Muscle of leg (tissue), 3 donors: ENCODE measurements at regions not wholly inside any gene's neighbourhood (a gene's known extent, or its start where the extent isn't known, plus 50 kb on each side); places are given as distances from the start of the nearest gene placed in this dataset.

Experiments
- DNase-seq: peaks from one replicate; pipeline ENCODE4 v3.0.0; 2013
- H3K27ac ChIP-seq: one replicate; pipeline ENCODE4 v1.5.1; 2013; ENCODE audit warnings: mild to moderate bottlenecking, low read length, control low read depth
- H3K27me3 ChIP-seq: one replicate; pipeline ENCODE4 v1.6.1; 2013; ENCODE audit warnings: low read length; ENCODE audit not compliant: control insufficient read depth, insufficient read depth
- H3K36me3 ChIP-seq: one replicate; pipeline ENCODE4 v1.6.1; 2013; ENCODE audit warnings: low read length; ENCODE audit not compliant: control insufficient read depth, insufficient read depth
- H3K4me1 ChIP-seq: one replicate; pipeline ENCODE4 v1.6.1; 2013; ENCODE audit warnings: low read length; ENCODE audit not compliant: control insufficient read depth, insufficient read depth
- H3K4me3 ChIP-seq: one replicate; pipeline ENCODE4 v1.5.1; 2013; ENCODE audit warnings: low read length, control low read depth
- H3K9me3 ChIP-seq: replicated peaks from 2 replicates; pipeline ENCODE4 v1.6.1; 2013; ENCODE audit warnings: low read depth, low read length; ENCODE audit not compliant: control insufficient read depth
- WGBS: methylation state at CpG from one replicate; pipeline ENCODE4 v1.1.5; 2013; ENCODE audit warnings: missing lambda C conversion rate; ENCODE audit not compliant: insufficient coverage; 5-methylcytosine and 5-hydroxymethylcytosine counted together

DNA sequence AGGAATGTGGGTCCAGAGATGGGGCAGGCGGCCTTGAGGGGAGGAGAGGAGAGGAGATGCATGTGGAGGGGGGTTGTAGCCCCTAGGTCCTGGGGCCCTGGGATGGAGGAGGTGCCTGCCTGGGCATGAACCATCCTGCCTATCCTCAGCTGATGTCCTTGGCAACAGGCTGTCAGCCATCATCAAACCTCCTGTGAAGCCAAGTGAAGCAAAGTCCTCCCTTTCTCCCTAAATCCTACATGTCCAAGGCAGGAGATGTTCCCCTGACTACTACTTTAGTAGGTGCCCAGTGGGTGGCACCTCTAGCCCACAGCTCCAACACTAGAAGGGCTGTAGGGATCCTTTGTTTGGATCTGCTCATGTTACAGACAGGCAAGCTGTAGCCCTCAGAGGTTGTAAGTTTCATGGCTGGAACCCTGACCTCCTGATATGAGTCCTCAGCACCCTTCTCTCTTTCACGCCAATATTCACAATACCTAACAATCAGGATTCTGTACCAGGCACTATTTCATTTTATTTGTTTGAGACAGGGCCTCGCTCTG lies 66.6 kb upstream of the SYPL1 start:
- no peaks in the 10 kb centered on the region for H3K9me3 ChIP-seq
- H3K27ac ChIP-seq, result no peak overlapping the region
- no peaks in the 10 kb centered on the region for H3K27me3 ChIP-seq
- WGBS, result 93% methylated on average over 2 of the region's 3 CpGs
- H3K36me3 ChIP-seq, result no peaks in the 10 kb centered on the region
- no peak for DNase-seq
- no peak overlapping the region for H3K4me3 ChIP-seq
- peaks cover 15% of the 10 kb centered on the region for H3K4me1 ChIP-seq

DNA sequence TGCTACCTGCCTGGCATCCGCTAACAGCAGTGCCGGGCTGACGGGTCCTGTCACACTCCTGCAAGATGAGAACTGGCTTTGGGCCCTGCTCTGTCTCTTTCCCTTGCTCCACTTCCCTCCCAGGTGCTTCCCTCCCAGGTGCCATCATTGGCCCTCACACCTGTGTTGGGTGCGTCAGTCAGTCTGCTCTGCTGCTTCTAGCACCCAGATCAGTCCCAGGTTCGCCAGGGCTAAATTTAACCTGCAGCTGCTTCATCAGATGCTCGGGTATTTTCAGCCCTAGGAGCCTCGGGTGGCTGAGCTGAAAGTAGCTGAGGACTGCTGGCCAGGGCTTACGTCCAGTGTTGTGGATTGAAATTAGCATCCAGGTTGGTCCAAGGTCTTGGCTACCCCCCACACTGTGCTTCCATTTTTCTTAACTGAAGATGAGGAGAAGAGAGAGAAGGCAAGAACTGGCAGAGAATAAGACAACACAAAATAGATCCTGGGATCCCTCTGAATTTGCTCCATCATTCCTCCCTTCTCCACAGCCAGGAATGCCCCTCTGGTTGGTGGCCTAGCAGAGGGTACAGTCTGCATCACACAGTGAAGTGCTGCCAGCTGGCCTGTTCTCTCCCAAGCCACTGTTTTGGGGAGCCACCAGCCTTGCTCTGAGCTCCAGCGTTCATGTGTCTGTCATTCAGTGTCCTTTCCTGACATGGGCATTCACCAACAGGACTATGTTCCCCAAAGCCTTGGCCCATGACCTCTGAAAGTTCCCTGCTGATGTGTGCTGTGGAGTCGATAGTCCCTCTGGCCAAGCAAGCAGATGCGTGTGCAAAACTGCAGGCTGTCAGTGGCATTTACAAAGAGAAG lies 65.9 kb upstream of the SYPL1 start:
- peaks cover 15% of the 10 kb centered on the region for H3K4me1 ChIP-seq
- DNase-seq, result peak; percentile 36
- no peak overlapping the region for H3K27ac ChIP-seq
- H3K9me3 ChIP-seq, result no peaks in the 10 kb centered on the region
- 74% methylated on average over 5 of the region's 11 CpGs for WGBS
- H3K4me3 ChIP-seq, result no peak overlapping the region
- H3K27me3 ChIP-seq, result no peaks in the 10 kb centered on the region
- H3K36me3 ChIP-seq, result no peaks in the 10 kb centered on the region

DNA sequence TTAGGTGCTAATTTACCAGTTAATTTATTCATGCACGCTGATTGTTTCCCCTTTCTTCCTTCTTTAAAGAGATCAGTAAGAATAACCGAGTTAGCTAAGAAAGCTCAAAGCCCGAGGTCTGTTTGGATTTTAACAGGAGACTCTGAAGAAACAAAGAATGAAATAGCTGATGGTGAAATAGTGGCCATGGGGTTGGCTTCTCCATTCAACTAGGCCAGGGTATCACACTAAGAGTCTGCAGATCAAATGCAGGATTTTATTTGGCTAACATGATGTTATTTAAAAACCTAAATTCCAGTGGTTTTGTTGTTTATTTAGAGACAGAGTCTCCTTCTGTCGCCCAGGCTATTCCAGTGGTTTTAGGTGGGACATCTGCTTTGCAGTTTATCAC lies 65.2 kb upstream of the SYPL1 start:
- Histone ChIP-seq H3K9me3 (no peaks in the 10 kb centered on the region), H3K36me3 (no peaks in the 10 kb centered on the region), H3K4me3 (no peak overlapping the region), H3K27ac (no peak overlapping the region), H3K27me3 (no peaks in the 10 kb centered on the region), H3K4me1 (peaks cover 15% of the 10 kb centered on the region)
- WGBS, result 100% methylated on average over 1 of the region's 4 CpGs
- DNase-seq, result no peak

DNA sequence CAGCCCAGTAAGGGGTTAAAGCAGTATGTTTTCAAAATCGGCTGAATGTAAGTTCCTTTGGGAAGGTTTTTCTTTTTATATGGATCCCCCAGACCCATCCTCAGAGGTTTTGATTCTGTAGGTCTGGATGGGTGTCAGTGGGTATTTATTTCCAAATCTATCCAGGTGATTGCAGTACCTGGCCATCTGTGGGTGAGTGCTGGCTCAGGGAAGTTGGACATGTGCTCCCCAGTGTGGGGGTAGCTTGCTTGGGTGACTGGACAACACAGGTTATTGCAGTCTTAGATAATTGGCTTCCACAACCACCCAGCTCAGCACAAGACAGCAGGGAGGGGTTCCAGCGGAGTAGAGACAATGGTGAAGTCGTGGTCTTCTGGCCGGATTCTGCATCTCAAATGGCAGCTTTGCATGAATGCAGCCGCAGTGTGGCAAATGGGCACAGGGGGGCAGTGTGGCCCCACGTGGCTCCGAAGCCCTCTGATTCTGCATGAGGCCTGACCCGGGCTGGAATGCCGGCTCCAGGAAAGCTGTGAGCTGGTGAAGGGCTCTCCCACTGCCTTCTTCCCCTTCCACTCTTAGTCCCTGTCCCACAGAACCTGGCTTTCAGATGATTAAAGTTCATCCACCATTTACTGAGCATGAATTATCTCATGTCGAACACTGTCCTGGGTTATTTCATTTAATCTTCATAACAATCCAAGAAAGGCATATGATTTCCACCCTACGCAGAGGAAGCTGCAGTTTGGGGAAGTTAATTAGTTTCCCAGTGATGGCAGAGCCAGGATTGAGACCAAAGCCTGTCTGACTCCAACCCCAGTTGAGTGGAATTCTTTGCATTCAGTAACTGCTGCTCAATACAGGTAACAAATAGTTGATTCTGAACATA lies 64.5 kb upstream of the SYPL1 start:
- H3K27me3 ChIP-seq, result no peaks in the 10 kb centered on the region
- H3K4me1 ChIP-seq, result peaks cover 15% of the 10 kb centered on the region
- H3K36me3 ChIP-seq, result no peaks in the 10 kb centered on the region
- no peaks in the 10 kb centered on the region for H3K9me3 ChIP-seq
- no peak overlapping the region for H3K27ac ChIP-seq
- 6% methylated on average over 5 of the region's 11 CpGs for WGBS
- peak; percentile 75 for DNase-seq
- H3K4me3 ChIP-seq, result no peak overlapping the region

DNA sequence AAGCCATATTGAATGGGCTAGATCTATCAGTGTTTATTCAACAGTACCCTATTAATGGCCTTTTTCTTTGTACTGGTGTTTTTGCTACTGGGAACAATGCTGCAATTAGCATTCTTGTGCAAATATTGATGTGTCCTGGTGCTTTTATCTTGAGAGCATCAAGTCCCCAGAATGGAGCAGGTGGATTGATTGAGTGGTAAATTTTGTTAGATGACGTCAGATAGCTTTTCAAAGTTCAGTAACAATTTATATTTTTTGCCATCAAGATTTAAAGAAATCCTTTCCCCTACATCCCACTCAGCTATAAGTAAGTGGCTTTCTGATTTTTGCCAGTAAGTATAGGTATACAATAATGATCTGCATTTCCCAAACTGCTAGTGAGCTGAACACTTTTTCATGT lies 63.4 kb upstream of the SYPL1 start:
- no CpG with 5 or more reads among the region's 1 CpG for WGBS
- H3K36me3 ChIP-seq, result no peaks in the 10 kb centered on the region
- H3K4me1 ChIP-seq, result peaks cover 15% of the 10 kb centered on the region
- H3K9me3 ChIP-seq, result no peaks in the 10 kb centered on the region
- no peak overlapping the region for H3K27ac ChIP-seq
- DNase-seq, result no peak
- H3K27me3 ChIP-seq, result no peaks in the 10 kb centered on the region
- H3K4me3 ChIP-seq, result no peak overlapping the region

DNA sequence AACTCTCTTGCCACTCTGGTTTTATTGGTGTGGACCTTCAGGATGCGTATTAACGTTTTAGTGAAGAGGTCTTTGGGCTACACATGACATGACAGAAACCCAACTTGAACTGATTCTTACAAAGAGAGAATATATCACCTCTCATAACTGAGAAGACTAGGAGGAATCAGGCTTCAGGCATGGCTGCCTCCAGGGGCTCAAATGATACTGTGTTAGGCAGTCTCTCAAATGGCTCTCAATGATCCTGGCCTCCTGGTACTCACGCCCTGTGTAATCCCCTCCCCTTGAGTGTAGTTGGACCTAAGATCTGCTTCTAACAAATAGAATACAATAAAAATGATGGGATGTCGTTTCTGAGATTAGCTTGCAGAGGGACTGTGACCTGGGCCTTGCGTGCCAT lies 58.5 kb upstream of the SYPL1 start:
- WGBS, result 100% methylated on average over 1 of the region's 5 CpGs
- H3K9me3 ChIP-seq, result no peaks in the 10 kb centered on the region
- H3K27ac ChIP-seq, result no peak overlapping the region
- DNase-seq, result no peak
- no peaks in the 10 kb centered on the region for H3K27me3 ChIP-seq
- no peak overlapping the region for H3K4me3 ChIP-seq
- H3K4me1 ChIP-seq, result peaks cover 2% of the 10 kb centered on the region
- no peaks in the 10 kb centered on the region for H3K36me3 ChIP-seq

DNA sequence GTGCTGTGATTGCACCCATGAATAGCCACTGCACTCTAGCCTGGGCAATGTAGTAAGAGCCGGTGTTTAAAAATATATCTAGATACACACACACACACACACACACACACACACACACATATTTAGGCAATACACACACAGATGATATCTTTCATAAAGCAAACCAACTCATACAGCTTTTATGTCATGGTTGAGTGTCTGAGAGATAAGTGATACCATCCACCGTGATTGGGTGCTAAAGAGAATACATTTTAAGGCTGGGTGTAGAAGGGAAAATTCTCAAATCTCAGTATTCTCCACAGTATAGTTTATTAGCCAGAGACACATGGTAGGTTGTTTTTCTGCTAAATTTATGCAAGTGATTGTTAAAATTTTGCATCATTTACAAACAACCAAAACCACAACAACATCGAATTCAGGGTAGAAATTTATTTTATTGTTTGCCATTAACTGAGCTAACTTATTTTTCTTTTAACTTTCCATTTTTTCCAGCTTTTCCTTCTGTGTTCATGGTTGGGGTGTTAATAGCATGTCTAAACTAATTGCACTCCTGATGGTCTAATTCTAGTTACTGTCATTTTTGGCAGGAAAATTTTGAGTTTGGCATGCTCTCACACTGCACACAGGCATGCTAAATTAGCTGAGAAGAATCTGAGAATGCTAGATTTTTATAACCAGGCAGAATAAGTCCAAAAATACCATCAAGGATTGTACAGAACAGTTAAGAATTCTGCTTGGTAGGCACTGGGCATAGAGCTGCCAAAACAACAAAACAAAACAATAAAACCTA lies 57.9 kb upstream of the SYPL1 start:
- no CpG with 5 or more reads among the region's 3 CpGs for WGBS
- peak; percentile 68 for DNase-seq
- no peak overlapping the region for H3K27ac ChIP-seq

DNA sequence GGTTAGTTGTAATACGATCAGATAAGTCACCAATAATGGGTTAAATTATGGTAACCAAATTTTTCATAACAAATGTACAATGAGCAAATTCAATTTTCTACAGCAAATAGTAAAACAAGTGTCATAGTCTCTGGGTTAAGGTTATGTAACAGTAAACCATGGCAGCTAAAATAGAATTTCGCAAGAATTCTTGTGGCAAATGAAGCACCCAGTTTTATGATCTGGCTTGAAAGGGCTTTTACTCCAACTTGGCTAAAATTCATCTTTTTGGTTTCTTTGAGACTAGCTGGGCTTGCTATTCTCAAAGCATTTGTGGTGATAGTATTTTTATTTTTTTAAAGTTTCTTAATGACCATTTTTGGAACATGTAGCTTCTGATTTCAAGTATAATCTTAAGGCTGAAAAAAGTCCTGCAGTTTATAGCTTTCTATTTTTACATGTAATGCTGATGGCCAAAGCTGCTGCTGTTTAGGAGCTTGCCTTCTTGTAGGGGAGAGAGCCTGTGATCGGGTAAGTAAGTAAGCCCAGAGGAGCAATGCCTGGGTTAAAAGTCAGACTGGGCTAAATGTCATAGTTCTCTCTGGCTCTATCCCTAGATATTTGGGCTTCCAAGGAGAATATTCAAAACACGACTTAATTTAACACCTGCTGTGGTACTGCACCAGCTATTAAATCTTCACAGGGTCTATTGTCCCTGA lies 55.5 kb upstream of the SYPL1 start:
- no peak overlapping the region for H3K27ac ChIP-seq
- H3K4me1 ChIP-seq, result peaks cover 2% of the 10 kb centered on the region
- no peaks in the 10 kb centered on the region for H3K36me3 ChIP-seq
- peaks cover 7% of the 10 kb centered on the region for H3K9me3 ChIP-seq
- no peak overlapping the region for H3K4me3 ChIP-seq
- no peaks in the 10 kb centered on the region for H3K27me3 ChIP-seq
- 60% methylated on average over 2 of the region's 4 CpGs for WGBS
- no peak for DNase-seq

More for the DNA sequence above, 57.9 kb upstream of the SYPL1 start:
- H3K27me3 ChIP-seq, result no peaks in the 10 kb centered on the region
- no peaks in the 10 kb centered on the region for H3K9me3 ChIP-seq
- H3K4me1 ChIP-seq, result peaks cover 2% of the 10 kb centered on the region
- no peak overlapping the region for H3K4me3 ChIP-seq
- no peaks in the 10 kb centered on the region for H3K36me3 ChIP-seq

DNA sequence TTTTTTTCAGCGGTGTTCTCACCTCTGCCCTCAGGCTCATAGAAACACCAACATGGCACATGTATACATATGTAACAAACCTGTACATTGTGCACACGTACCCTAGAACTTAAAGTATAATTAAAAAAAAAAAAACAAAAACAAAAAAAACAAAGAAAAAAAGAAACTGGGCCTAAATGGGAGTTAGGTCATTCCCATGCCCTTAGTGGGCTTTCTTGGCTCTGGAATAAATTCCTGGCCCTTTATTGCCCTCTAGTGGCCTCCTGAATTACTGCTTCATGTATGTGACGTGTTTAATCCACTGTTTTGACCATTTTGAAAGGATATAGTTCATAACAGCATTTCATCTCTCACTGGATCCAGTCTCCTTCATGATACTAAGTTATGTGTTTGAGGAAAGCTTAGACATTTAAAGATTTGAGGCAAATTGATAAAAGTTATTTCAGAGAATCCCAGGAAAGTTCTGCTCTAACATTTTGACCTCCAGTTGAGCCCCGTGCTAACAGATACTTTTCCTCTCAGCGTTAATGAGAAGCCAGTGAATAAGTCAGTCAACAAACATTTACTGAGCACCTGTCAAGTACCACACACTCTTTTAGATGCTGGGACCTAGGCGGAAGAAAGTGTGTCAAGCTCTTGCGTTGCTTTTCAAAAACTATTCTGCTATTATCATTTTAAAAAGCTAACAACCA lies 54.7 kb upstream of the SYPL1 start:
- 54% methylated on average over 2 of the region's 7 CpGs for WGBS
- peaks cover 2% of the 10 kb centered on the region for H3K4me1 ChIP-seq
- peaks cover 7% of the 10 kb centered on the region for H3K9me3 ChIP-seq
- no peaks in the 10 kb centered on the region for H3K36me3 ChIP-seq
- H3K27ac ChIP-seq, result no peak overlapping the region
- H3K4me3 ChIP-seq, result no peak overlapping the region
- no peaks in the 10 kb centered on the region for H3K27me3 ChIP-seq
- DNase-seq, result peak; percentile 80
